Fibroblast of skin of right biceps (primary cell): ENCODE measurements at regions not wholly inside any gene's neighbourhood (a gene's known extent, or its start where the extent isn't known, plus 50 kb on each side); places are given as distances from the start of the nearest gene placed in this dataset.
"Not testable (repeated sequence)": the region's sequence is repeated elsewhere in the genome, so short reads cannot be mapped to it uniquely, and the experiment has no call there.

Experiments used
- DNase-seq: peaks from one replicate; pipeline ENCODE4 v3.0.0-alpha.2; 2013

DNA sequence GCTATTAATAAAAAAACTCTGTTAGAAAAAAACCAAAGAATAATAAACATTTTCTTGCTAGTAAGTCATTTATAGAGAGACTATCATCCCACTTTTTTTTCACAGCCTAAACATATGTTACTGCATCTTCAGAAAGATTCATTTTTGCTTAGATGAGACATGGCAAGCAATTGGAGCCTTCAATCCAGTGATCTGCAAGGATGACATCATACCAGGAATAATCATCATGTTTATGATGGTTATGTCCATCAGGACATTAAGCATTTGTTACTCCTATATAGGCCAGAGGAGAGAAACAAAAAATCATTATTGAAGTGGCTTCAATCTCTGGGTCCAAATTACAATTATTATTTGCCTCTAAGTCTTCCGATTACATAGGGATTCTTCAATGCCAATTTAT, 626.3 kb upstream of the CCNG1 start:
- DNase-seq = no peak

DNA sequence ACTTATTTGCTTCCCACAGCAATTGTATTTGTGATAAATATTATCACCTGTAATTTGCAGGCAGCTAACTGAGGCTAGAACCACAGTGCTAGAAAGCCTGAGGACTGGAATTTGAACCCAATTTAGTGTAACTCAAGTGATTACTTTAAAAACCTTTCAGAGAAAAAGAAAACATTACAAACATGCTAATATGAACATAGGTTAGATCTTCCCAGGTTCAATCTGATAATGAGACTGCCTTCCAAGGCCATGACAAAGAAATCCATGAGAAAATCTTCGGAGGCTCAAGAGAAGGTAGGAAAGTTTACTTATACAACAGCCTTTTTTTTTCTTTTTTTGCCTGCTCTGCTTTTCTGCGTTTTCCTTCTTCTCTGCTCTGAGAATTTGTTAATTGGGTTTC, 620.6 kb upstream of the CCNG1 start:
- no peak for DNase-seq

DNA sequence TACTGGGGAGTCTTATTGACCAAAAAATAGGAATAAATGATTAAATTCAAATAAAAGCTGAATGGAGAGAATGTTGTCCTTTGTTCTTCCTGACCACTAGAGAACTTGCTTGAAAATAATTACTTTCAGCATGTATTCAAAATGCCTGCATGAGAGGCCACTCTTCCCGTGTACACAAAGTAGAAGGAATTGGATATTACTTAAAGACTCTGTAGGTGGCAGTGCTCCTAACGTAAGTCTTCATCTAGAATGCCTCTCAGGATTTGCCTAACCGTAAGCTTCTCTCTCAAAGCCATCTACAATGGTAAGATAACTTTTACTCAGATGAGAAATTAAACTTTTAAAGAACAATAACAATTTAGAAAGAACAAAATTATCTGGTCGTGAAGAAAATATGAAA, 620.0 kb upstream of the CCNG1 start:
- DNase-seq = no peak

DNA sequence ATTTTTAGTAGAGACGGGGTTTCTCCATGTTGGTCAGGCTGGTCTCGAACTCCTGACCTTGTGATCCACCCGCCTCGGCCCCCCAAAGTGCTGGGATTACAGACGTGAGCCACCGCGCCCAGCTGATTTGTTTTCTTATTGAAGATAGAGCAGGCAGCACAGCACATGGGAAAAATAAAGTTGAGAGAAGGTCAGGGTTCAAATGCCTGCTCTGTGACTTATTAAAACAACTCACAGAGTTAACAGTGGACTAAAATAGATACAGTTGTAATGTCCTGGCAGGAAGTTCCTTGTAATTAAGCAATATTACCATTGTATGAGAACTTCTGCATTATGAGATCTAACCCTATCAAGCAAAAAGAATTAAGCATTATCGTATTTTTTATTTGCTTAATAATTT, 615.7 kb upstream of the CCNG1 start:
- not testable (repeated sequence) for DNase-seq

DNA sequence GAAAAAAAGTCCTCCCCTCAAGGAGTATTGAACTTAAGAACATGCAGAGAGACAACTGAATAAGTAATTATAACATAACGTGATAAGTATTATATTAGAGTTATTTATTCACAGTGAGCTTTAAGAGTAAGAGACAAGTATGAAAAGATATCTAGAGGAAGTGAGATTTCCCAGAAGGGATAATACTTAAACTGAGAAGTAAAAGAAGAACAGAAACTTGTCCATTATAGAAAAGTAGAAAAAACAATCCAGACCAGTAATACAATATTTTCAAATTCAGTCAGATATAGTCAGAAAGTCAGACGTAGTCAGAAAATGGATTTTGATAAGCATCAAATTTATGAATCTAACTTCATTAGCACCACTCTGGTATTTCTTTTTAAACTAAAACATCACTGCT, 613.0 kb upstream of the CCNG1 start:
- no peak for DNase-seq

DNA sequence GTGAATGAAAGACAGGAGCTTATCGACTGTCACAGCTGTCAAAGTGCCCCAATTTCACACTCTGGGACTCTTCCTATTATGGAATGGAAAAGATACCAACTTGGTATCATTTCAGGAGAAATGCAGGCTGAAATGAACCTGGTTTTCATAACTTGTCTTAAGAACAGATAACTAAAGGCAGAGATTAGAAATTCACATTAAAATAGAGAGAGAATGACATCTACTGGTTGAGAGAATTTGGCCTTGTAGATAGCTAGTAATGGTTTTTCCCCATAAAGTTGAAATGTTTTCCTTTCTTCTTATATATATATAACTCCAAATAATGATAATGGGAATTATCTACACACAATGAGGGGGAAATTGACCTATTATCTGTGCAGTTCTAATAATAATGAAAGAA, 600.2 kb upstream of the CCNG1 start:
- no peak for DNase-seq

DNA sequence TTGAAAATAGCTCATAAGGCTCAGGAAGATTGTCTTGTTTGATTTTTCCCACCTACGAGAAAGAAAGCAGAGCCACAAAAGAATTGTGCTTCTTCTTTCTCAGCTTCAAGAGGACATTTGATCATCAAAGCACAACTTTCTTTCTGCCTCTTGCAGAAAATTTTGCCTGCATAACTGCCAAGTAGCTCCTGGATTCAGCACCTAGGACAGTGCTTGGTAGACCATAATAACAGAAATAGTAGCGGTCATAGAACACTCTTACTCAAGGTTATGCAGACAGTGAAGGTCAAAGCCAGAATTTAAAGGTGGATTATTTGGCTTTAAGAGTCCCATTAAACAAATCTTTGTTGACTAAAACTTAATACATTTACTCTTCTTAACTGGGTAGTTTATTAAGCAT, 594.7 kb upstream of the CCNG1 start:
- DNase-seq = no peak

DNA sequence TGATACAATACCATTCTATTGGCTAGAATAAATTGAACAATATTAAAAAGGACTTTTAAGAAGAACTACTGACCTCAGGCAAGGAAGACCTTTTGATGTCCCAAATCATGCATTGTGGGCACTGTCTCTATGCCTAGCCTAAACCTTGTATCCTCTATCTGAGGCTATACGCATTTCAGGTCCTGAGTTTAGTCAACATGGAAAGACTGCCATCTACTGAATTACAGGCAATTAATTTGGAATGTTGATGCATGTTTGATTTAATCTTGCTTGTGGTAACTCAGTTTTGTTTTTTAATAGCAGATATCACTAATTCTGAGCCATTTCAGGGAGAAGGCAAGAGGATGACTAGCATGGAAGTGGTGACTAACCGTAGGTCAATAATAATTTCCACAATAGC, 585.3 kb upstream of the CCNG1 start:
- DNase-seq = no peak

DNA sequence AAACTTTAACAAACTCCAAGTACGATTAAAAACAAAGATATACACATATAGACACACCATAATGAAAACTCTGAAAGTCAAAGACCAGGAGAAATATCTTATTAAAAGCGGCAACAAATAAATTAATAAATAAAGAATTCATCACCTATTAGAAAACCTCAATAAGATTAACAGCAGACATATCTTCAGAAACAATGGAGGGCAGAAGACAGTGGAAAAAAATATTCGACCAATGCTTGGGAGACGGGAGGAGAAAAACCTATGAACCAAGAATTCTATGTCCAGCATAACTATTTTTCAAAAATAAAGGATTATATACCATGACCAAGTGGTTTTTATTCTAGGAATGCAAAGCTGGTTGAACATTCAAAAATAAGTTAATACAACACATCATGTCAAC, 578.6 kb upstream of the CCNG1 start:
- no peak for DNase-seq

DNA sequence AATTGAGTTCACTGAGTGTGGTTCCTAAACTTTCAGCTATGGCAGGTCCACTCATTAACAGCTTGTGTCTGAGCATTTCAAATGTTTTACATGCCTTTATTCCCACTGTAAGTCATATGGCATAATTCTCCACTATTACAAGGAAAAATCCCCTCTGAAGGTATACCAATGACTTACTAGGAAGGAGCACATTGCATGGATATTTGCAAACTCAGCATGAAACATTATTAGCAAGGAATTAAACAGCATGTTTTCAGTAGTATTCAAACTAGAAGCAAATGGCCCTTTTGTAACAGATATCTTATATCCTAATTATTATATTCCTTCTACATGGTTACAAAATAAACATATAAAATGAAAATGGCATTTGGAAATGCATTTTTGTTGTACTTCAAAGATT, 566.4 kb upstream of the CCNG1 start:
- DNase-seq = no peak

DNA sequence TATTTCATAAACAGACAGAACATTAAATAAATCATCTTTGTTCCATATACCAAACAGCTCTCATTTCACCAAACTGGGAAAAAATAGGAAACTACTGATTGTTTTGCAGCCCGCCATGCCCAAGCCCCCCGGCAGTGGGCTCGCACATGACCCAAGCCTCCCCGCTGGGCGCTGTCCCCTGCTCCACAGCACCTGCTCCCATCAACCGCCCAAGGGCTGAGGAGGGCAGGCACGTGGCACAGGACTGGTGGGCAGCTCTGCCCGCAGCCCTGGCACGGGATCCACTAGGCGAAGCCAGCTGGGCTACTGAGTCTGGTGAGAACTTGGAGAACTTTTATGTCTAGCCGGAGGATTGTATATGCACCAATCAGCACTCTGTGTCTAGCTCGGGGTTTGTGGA, 554.8 kb upstream of the CCNG1 start:
- no peak for DNase-seq

DNA sequence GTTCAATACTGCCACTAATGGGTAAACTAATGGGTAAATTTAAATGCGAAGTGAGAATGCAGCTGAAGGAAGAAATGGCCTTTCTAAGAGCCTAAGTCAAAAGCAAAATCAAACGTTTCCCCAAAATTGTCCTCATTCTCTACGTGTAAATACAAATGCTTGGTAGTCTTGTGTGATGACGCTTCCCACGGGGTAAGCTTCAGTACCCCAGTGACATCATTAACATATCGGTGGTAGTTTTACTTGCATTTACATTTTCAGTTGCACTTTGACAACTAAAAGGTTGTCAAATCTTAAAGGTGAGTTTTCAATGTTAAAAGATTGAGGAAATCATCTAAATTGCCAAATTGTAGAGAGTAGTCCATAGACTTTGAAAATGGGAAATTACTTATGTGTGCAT, 550.7 kb upstream of the CCNG1 start:
- DNase-seq = no peak

DNA sequence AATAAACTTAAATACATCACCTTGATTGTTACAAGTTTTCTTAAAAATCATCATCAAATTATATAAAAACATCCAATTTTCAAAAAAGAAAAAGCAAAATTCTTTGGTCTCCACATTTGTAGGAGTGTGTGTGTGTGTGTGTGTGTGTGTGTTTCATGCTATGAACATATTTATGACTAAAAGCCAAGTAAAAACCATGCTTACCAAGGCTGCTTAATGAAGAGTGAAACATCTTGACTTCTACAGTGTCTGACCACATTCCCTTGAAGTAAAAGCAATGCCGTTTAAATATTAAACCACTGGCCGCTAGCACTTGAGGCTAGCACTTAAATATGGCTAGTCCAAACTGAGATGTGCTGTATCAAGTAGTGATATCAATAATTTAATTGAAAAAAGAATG, 549.1 kb upstream of the CCNG1 start:
- DNase-seq = no peak

DNA sequence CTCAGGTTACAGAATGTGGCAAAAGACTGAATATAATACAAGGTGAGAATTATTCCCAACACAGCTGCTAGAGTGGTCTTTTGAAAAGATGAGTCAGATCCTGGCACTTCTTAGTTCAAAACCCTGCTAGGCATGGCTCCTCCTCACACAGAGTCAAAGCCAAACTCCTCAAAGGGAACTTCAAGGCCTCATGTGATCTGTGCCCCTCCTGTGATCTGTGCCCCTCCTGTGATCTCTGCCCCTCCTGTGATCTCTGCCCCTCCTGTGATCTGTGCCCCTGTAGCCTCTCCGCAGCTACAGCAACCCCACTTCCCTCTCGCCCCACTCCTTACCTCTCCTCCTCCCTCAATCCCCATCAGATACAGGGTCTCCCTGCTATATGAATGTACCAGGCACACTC, 525.5 kb upstream of the CCNG1 start:
- DNase-seq = no peak

DNA sequence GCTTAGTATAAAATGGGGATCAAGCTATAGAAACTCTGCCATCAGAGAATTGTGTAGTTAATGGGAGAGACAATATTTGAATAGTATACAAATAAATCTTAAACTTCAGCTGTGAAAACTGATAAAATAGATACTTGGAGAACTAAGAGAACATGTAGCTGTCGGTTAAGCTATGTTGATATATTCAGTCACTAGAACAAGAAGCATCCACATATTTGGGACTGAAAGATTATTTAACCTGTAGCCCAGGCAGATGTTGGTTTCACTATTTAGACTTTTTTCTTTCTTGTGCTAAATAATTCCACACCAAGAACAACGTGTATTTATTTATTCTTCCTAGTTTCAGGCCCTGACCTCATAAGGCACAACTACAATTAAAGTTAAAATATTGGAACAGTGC, 521.0 kb upstream of the CCNG1 start:
- no peak for DNase-seq

DNA sequence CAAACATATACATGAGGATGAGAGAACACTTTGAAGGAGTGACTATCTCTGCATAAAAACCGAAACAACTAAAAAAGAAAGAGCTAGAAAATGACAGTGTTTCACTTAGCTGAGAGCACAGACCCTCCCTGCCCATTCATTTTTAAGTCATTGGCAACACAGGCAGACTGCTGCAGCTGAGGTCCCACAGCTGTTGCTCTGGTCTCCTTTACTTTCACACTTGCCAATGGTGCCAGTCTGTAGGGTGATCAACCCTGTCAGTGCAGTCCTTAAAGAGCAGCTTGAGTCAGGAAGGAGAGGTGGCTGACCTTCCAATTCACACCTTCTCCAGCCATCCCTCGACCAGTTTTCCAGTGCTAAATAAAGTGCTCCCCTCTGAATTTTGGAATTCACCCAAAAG, 508.3 kb upstream of the CCNG1 start:
- no peak for DNase-seq

DNA sequence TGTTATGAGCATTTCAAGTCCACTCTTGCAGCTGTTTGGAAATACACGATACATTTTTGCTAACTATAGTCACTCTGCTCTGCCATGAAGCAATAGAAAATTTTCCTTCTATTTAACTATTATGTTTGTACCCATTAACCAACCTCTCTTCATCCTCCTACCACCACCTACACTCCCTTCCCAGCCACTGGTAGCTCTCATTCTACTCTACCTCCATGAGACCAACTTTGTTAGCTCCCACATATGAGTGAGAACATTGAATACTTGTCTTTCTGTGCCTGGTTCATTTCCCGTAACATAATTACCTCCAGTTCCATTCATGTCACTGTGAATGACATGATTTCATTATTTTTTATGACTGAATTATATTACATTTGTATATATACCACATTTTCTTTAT, 505.9 kb upstream of the CCNG1 start:
- no peak for DNase-seq

DNA sequence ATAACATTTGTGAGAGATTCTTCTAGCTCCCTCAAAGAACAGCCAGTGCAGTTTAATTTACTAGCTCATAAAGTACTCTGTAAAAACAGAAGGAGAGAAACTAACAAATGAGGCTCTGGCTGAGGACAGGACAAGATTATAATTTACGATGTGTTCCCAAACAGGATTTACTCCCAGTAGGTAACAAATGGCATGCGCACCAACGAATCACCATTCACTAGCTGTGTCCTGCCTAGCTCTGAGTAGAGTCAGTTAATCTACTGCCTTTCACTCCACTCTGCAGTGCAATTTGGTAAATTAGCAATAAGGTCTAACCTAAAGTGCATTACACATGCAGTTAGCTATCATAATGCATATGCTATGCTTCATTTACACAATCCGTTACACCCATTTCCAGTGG, 497.4 kb upstream of the CCNG1 start:
- no peak for DNase-seq

DNA sequence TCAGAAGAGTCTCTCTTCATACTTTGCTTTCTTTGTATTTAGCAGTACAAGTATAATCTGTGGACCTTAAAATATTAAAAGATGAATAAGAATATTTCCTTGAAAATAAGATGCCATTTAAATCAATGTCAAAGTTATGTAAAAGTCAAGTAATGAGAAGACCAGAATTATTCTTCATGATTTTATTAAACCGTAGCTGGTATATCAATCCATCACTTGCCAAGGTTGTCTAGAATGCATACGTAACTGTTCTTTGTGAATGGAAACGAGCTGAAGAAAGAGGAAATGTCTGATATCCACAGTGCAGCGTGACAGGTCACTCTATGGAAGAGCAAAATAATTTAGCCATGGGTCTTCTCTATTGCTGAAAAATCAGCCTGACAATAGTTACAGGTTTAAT, 488.7 kb upstream of the CCNG1 start:
- DNase-seq = no peak

DNA sequence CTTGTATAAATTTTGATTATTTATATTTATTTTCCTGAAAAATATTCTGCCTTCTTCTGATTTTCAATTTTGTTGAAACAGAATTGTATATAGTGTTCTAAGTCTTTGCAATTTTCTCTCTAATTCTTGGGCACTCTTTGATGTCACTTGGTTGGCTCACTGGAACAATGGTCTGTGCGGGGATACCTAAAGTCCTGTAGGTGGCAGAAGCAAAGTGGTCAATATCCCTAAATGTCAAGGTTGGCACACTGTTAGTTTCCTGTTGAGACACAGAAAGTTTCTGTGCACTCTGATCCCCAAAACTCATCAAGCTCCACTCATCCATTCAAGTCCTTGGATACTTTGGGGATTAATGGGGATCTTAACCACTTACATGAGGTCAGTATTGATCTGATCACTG, 480.8 kb upstream of the CCNG1 start:
- no peak for DNase-seq

DNA sequence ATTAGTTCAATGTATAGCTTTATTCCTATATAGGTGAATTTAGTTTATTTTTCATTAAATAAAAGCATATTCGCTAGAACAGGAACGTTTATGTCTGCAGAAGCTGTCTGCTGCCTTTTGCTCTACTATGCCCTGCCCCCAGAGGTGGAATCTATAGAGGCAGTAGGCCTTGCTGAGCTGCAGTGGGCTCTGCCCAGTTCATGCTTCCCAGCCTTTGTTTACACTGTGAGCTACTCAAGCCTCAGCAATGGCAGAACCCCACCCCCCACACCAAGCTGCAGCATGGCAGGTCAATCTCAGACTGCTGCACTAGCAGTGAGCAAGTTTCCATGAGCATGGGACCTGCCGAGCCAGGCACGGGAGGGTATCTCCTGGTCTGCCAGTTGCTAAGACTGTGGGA, 473.3 kb upstream of the CCNG1 start:
- not testable (repeated sequence) for DNase-seq

DNA sequence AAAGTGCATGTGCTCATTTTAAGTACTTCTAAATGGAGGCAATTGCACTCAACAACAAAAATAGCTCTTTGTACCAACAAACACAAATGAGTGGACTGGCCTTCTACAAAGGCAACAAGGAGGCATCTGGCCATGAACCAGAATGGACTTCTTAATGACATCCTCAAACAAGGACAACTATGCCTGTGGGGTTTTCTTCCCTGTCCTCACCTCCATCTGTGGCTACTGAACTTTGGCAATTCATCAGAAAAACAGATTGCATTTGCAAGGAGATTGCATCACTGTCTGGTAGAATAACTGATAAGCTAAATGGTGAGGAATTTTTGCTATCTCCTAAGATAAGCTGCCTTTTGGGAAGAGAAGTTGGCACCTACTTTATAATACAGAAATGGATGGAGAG, 447.3 kb upstream of the CCNG1 start:
- DNase-seq = no peak

DNA sequence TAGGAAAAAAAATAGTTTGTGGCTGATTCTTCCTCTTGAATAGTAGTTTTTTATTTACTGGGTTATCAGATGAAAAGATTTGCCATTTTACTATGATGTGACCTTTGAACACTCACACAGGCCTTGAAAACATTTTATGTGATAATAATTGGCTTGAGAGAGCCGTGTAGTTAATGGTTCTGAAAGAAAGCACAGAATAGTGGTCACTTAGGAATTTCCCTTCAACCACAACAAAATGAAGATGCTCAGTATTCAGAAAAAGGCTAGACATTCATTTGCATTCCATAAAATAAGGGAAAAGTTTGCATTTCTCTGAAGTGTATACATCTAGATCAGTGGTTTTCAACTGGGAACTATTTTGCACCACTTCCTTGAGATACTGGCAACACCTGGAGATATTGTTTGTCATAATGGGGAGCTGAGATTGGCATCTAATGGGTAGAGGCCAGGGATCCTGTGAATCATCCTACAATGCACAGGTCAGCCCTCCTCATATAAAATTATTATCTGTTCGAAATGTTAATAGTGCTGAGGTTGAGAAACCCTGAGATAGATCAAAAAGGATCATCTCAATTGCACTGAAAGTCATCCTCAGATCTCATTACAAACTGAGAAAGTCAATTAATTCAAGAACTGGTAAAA, 446.4 kb upstream of the CCNG1 start:
- no peak for DNase-seq

DNA sequence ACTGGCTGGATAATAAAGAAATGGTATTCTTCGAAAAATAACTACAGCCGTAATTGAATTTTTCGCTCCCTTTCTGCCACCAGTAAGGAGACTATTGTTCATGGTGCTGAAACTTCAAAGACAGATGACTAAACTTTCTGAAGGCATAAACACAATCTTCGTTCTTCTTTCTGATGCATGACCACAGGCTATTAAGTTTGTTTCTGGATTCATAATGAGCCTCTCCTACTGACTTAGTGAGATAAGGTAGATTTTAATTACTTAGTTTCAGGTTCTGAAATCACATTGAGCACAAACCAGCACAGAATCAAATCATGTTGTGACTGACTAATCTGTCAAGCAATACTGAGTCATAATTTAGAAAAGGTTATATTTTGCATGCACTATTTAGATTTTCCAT, 441.8 kb upstream of the CCNG1 start:
- DNase-seq = no peak

DNA sequence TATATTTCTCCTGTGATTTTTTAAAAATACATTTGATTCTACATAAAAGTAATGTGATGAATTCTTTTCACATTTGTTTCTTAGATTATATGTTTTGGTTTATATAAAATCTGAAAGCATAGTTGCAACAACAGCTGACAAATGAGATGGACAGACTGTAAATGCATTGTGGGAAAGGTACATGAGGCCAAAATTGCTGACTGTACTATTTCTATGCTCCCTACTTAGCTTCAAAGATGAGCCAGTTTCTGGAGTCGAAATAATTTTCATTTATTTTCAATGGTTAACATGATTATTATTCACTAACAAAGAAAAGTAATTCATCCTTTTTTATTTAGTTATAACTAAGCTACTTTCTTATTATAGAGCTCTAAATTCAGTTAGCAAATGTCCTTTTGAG, 441.3 kb upstream of the CCNG1 start:
- no peak for DNase-seq

DNA sequence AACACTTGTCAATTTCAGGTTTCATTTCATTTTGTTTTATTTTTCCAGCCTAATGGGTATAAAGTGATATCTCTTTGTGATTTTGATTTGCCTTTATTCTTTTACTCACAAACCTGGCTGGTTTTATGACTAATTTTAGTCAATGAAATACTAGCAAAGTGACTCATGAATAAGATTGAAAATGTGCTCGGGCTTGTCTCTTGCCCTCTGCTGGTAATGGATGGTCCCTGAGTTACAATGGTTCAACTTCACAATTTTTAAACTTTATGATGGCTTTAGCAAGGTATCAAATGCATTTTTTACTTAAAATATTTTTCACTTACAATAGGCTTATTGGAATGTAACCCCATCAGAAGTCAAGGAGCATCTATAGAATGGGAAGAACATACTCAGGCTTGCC, 431.4 kb upstream of the CCNG1 start:
- DNase-seq = no peak
